ENCODE measurements at regions not wholly inside any gene's neighbourhood (a gene's known extent, or its start where the extent isn't known, plus 50 kb on each side); places are given as distances from the start of the nearest gene placed in this dataset.

DNA sequence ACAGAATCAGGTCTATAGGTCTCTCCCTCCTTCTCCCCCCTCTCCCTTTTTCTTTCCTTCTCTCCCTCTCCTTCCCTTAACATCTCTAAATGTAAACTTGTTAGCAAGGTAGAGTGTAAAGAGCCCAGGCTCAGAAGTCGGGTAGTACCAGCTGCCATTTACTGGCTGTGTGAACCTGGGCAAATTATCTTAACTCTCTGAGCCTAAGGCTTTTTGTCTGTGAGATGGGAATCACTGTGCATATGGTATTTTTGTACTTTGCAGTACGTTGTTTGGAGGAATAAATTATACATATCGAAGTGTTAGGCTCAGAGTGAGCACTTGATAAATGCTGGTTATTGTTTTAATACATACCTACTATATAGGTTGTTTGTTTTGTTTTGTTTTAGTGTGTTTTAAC lies 154.0 kb downstream of the RBMX2 start:
- FAIRE-seq (peak; percentile 89), ATAC-seq (no peak), DNase-seq (ENCODE audit: low read depth in 1 of 2, low spot score in 1 of 2) (no peak)
- Histone ChIP-seq H3K27ac (no peak overlapping the region), H3K4me1 (peaks cover 6% of the 10 kb centered on the region; the same call in 2 of the 3 replicates), H3K9me3 (no peaks in the 10 kb centered on the region), H3K4me3 (no peak overlapping the region), H3K4me2 (no peak overlapping the region)
- WGBS (ENCODE audit: missing lambda C conversion rate), result 10% methylated on average over 3 of the region's 3 CpGs
- ChIA-PET POLR2A (no interaction called here), CTCF (interaction anchor here (1.4 kb wide), 1 partner anchor 16 kb away, joined by 5 read pairs; no protein-coding TSS in a partner anchor)
- TF ChIP-seq ZC3H11A (IDR thresholded peaks at IDR 0.05) (no peak), FOSB (CRISPR knock-in tag; IDR thresholded peaks at IDR 0.05) (no peak), BHLHE40 (IDR thresholded peaks at IDR 0.05; ENCODE audit: low read depth, low read length) (no peak), NFE2L2 (conservative IDR thresholded peaks at IDR 0.05; ENCODE audit: low read length) (no peak), KDM5A (IDR thresholded peaks at IDR 0.05) (no peak), GATA3 (IDR thresholded peaks at IDR 0.05; ENCODE audit: borderline replicate concordance) (no peak), CBX2 (IDR thresholded peaks at IDR 0.05; ENCODE audit: borderline replicate concordance, low read depth) (no peak), CBX8 (IDR thresholded peaks at IDR 0.05) (no peak), JUN (IDR thresholded peaks at IDR 0.05) (no peak), RAD21 (conservative IDR thresholded peaks at IDR 0.05 in 1 of 2, IDR thresholded peaks at IDR 0.05 in 1 of 2) (no peak), FOXS1 (CRISPR knock-in tag; IDR thresholded peaks at IDR 0.05) (no peak), HOXB13 (CRISPR knock-in tag; IDR thresholded peaks at IDR 0.05; ENCODE audit: low read depth) (no peak), SMC3 (IDR thresholded peaks at IDR 0.05) (no peak), HEYL (CRISPR knock-in tag; IDR thresholded peaks at IDR 0.05) (no peak), KDM1A (IDR thresholded peaks at IDR 0.05; ENCODE audit: low read depth) (no peak)
- TF ChIP-seq, protein P1, sequence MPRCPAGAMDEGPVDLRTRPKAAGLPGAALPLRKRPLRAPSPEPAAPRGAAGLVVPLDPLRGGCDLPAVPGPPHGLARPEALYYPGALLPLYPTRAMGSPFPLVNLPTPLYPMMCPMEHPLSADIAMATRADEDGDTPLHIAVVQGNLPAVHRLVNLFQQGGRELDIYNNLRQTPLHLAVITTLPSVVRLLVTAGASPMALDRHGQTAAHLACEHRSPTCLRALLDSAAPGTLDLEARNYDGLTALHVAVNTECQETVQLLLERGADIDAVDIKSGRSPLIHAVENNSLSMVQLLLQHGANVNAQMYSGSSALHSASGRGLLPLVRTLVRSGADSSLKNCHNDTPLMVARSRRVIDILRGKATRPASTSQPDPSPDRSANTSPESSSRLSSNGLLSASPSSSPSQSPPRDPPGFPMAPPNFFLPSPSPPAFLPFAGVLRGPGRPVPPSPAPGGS (IDR thresholded peaks at IDR 0.05), result no peak
- TF ChIP-seq, protein P2, sequence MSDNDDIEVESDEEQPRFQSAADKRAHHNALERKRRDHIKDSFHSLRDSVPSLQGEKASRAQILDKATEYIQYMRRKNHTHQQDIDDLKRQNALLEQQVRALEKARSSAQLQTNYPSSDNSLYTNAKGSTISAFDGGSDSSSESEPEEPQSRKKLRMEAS (IDR thresholded peaks at IDR 0.05), result no peak
- TF ChIP-seq, protein P3, sequence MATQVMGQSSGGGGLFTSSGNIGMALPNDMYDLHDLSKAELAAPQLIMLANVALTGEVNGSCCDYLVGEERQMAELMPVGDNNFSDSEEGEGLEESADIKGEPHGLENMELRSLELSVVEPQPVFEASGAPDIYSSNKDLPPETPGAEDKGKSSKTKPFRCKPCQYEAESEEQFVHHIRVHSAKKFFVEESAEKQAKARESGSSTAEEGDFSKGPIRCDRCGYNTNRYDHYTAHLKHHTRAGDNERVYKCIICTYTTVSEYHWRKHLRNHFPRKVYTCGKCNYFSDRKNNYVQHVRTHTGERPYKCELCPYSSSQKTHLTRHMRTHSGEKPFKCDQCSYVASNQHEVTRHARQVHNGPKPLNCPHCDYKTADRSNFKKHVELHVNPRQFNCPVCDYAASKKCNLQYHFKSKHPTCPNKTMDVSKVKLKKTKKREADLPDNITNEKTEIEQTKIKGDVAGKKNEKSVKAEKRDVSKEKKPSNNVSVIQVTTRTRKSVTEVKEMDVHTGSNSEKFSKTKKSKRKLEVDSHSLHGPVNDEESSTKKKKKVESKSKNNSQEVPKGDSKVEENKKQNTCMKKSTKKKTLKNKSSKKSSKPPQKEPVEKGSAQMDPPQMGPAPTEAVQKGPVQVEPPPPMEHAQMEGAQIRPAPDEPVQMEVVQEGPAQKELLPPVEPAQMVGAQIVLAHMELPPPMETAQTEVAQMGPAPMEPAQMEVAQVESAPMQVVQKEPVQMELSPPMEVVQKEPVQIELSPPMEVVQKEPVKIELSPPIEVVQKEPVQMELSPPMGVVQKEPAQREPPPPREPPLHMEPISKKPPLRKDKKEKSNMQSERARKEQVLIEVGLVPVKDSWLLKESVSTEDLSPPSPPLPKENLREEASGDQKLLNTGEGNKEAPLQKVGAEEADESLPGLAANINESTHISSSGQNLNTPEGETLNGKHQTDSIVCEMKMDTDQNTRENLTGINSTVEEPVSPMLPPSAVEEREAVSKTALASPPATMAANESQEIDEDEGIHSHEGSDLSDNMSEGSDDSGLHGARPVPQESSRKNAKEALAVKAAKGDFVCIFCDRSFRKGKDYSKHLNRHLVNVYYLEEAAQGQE (IDR thresholded peaks at IDR 0.05), result no peak
- TF ChIP-seq, protein P4, sequence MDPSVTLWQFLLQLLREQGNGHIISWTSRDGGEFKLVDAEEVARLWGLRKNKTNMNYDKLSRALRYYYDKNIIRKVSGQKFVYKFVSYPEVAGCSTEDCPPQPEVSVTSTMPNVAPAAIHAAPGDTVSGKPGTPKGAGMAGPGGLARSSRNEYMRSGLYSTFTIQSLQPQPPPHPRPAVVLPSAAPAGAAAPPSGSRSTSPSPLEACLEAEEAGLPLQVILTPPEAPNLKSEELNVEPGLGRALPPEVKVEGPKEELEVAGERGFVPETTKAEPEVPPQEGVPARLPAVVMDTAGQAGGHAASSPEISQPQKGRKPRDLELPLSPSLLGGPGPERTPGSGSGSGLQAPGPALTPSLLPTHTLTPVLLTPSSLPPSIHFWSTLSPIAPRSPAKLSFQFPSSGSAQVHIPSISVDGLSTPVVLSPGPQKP (IDR thresholded peaks at IDR 0.05; ENCODE audit: low read depth, low read length), result no peak

DNA sequence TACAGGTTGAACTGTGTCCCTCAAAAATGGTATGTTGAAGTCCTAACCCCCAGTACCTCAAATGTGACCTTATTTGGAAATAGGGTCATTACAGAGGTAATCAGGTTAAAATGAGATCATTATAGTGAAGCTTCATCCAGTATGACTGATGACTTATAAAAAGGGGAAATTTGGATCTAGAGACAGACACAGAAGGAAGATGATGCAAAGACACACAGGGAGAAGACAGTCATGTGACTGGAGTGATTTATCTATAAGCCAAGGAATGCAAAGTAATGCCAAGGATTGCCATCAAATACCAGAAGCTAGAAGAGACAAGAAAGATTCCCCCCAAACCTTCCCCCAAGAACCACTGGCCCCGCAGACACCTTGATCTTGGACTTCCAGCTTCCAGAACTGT lies 155.2 kb downstream of the RBMX2 start:
- DNase-seq (ENCODE audit: low read depth in 1 of 2, low spot score in 1 of 2), result no peak
- no peak for ATAC-seq
- TF ChIP-seq, protein P5, sequence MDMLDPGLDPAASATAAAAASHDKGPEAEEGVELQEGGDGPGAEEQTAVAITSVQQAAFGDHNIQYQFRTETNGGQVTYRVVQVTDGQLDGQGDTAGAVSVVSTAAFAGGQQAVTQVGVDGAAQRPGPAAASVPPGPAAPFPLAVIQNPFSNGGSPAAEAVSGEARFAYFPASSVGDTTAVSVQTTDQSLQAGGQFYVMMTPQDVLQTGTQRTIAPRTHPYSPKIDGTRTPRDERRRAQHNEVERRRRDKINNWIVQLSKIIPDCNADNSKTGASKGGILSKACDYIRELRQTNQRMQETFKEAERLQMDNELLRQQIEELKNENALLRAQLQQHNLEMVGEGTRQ (IDR thresholded peaks at IDR 0.05), result no peak
- TF ChIP-seq ESRRA (IDR thresholded peaks at IDR 0.05; ENCODE audit: borderline replicate concordance, low read length) (no peak), FOXS1 (CRISPR knock-in tag; IDR thresholded peaks at IDR 0.05) (no peak)
- POLR2A ChIA-PET, result no interaction called here
- peaks cover 18% of the 10 kb centered on the region for H3K4me1 ChIP-seq
- no peaks in the 10 kb centered on the region for H3K9me3 ChIP-seq
- H3K4me3 ChIP-seq, result no peak overlapping the region
- peak; percentile 77 for FAIRE-seq
- CTCF ChIA-PET, result interaction anchor here (0.9 to 1.4 kb wide), 3 partner anchors 16 to 19 kb away, joined by 3 to 5 read pairs (median 4); no protein-coding TSS in a partner anchor
- WGBS (ENCODE audit: missing lambda C conversion rate), result 31% methylated on average over 1 of the region's 1 CpG
- no peak overlapping the region for H3K27ac ChIP-seq
- no peak overlapping the region for H3K4me2 ChIP-seq
